ENCODE measurements at regions not wholly inside any gene's neighbourhood (a gene's known extent, or its start where the extent isn't known, plus 50 kb on each side); places are given as distances from the start of the nearest gene placed in this dataset.

DNA sequence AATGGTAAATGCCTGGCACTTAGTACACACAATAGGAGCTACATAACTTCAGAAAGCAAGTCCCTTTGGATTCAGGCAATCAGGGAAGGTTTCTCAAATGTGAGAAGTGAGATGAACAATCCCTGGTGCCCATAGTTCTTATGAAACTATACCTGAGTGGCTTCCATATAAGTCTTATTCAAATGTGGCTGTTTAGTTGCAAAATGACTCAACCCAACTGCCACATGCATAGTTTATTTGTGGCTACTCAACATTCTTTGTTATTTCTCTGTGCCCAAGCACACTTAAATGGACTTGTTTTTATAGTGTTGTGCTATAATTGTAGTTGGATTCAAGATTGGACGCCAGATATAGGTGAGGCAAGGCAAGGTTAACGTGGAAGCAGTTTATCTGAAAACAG, 93.7 kb upstream of the ATXN1 start:
- DNase-seq (ENCODE audit: insufficient read length) (no peak), FAIRE-seq (no peak)
- TF ChIP-seq POLR2A (IDR thresholded peaks at IDR 0.05; ENCODE audit: low read depth, low read length) (no peak), POLR2AphosphoS5 (IDR thresholded peaks at IDR 0.05; ENCODE audit: low read depth, low read length) (no peak), TAF1 (IDR thresholded peaks at IDR 0.05; ENCODE audit: borderline replicate concordance, low read depth, low read length) (no peak)

DNA sequence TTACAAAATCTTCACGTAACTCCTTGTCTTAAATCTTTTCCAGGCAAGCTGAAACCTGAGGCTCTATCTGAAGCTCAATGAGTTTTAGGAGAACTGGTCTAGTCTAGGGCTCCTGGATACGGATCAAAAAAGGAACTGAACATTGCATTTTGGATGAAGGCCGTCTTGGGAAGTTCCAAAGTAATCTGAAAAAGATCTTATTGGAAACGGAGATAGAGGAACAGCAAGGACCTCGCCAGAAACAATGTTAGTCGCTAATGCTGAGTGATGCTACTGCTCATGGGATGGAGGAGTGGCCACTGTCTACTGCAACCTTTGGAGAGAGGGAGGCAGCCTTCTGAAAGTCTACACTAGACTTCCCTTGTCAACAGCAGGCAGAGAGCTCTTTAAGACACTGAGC, 91.4 kb upstream of the ATXN1 start:
- TF ChIP-seq POLR2AphosphoS5 (IDR thresholded peaks at IDR 0.05; ENCODE audit: low read depth, low read length) (no peak), POLR2A (IDR thresholded peaks at IDR 0.05; ENCODE audit: low read depth, low read length) (no peak), TAF1 (IDR thresholded peaks at IDR 0.05; ENCODE audit: borderline replicate concordance, low read depth, low read length) (no peak)
- FAIRE-seq (no peak), DNase-seq (ENCODE audit: insufficient read length) (no peak)

DNA sequence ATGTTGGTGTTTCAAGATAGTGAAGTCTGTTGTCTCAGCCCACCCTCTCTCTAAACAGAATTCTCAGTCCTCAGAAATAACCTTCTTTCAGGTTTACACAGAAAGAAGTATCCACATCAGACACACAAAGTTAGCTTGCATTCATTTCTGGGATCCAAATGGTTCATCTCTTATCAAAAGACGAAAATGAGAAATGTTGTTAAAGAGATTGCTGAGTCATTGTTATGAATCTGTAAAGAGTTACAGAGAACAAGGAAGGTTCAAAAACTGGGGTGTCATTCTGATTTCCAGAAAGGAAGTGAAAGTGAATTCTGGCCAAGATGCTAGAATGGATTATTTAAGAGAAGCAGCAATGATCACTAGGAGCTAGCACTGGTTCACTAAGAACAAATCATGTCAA, 90.5 kb upstream of the ATXN1 start:
- DNase-seq (ENCODE audit: insufficient read length) (no peak), FAIRE-seq (no peak)
- no peak for TF ChIP-seq POLR2AphosphoS5 (IDR thresholded peaks at IDR 0.05; ENCODE audit: low read depth, low read length)
- no peak for TF ChIP-seq TAF1 (IDR thresholded peaks at IDR 0.05; ENCODE audit: borderline replicate concordance, low read depth, low read length)
- no peak for TF ChIP-seq POLR2A (IDR thresholded peaks at IDR 0.05; ENCODE audit: low read depth, low read length)

DNA sequence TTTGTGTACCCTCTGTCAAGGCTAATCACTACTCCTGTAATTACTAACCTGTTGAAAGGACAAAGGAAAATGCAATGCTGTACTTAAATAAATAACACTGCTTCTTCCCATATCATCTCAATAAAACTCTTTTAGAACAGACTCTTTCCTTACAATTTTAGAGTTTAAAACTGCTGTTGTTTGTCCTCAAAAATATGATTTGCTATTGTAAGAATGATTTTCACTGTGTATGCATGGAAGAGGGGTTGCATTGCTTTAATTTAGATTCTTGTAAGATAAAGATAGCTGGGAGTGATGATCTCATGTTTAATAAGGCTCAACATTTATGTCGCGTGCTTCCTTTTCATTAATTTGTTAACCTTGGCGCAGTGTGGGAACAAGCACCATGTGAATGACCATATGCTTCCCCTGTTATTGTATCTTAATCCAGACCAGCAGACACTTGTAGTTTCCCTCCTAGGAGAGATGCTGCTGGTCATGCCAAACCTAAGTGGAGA, 89.8 kb upstream of the ATXN1 start:
- TF ChIP-seq POLR2A (IDR thresholded peaks at IDR 0.05; ENCODE audit: low read depth, low read length) (no peak), POLR2AphosphoS5 (IDR thresholded peaks at IDR 0.05; ENCODE audit: low read depth, low read length) (no peak), TAF1 (IDR thresholded peaks at IDR 0.05; ENCODE audit: borderline replicate concordance, low read depth, low read length) (no peak)
- FAIRE-seq (no peak), DNase-seq (ENCODE audit: insufficient read length) (no peak)

DNA sequence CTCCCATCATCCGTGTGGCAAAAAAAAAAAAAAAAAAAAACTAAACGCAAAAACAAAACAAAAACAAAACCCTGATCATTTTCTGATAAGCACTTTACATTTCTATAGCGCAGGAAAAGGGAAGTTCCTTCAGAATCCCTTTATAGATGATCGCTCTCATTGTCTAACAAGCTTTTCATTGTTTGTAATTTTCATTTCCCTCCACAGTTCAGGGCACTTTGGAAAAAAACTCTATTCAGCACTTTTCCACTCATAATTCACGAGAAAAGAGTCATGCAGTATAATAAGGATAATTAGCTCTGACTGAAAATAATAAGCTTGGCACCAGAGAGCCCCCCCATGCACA, 89.4 kb upstream of the ATXN1 start:
- TF ChIP-seq TAF1 (IDR thresholded peaks at IDR 0.05; ENCODE audit: borderline replicate concordance, low read depth, low read length) (no peak), POLR2AphosphoS5 (IDR thresholded peaks at IDR 0.05; ENCODE audit: low read depth, low read length) (no peak), POLR2A (IDR thresholded peaks at IDR 0.05; ENCODE audit: low read depth, low read length) (no peak)
- no peak for DNase-seq (ENCODE audit: insufficient read length)
- no peak for FAIRE-seq

DNA sequence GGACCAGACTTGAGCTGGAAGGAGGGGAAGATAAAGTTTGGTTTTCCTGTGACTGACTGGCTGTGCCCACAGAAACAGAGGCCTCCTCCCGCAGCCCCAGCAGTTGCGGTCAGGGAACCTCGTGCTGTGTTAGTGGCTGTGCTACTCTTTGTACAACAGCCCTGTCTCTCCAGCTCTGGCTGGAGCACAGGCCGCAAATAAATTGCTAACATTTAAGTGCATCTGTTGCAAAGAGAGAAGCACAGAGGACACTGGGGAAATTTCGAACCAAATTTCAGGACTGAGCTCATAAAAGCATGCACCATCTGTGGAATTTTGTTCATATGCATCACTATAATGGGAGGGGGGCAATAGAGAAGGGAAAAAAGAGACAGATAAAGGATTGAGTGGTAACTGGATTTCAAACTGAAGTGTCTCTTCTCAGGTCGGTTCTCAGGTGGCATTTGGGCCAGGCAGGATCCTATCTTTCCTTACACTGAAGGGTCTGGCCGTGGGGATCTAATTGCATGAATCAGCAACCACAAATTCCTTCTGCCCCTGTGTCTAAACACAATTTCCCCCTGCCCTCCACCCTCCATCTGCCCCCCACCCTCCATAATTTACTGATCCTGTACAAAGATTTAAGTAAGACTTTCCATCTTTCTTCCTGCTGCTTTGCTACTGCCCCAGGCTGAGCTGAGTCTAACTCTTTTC, 88.9 kb upstream of the ATXN1 start:
- DNase-seq (ENCODE audit: insufficient read length): no peak
- FAIRE-seq: peak; percentile 33
- no peak for TF ChIP-seq POLR2A (IDR thresholded peaks at IDR 0.05; ENCODE audit: low read depth, low read length)
- TF ChIP-seq TAF1 (IDR thresholded peaks at IDR 0.05; ENCODE audit: borderline replicate concordance, low read depth, low read length): no peak
- no peak for TF ChIP-seq POLR2AphosphoS5 (IDR thresholded peaks at IDR 0.05; ENCODE audit: low read depth, low read length)

DNA sequence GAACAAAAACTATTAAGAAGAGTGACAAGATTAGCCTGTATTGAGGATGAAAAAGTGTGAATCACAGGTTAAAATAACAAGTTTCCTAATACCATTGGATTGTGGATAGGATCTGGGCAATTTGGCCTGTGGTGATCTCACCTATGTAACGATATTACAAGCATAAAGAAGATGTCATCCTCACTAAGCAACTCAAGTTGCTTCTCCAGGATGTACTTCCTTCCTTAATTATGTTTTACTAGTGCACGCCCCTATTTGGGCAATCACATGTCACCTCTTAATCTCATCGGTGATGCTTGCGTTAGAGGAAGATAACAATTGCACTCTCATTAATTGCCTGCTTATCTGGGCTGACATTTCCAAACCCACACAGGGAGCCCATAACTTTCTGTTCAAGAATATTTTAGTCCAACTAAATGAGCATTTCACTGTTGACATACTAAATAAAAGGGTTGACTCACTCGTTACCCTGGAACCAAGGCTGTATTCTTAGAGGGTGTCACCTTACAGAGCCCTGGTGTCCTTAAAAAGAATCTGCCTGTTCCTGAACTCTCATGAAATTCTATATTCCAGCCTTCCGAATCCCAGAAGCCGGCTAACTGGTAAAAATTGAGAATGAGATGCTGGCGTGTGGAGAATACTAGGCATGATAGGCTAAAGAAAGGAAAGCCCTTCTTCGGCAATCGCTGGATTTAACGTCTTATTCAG, 88.2 kb upstream of the ATXN1 start:
- FAIRE-seq: no peak
- TF ChIP-seq POLR2AphosphoS5 (IDR thresholded peaks at IDR 0.05; ENCODE audit: low read depth, low read length) (no peak), TAF1 (IDR thresholded peaks at IDR 0.05; ENCODE audit: borderline replicate concordance, low read depth, low read length) (no peak), POLR2A (IDR thresholded peaks at IDR 0.05; ENCODE audit: low read depth, low read length) (no peak)
- DNase-seq (ENCODE audit: insufficient read length): no peak

DNA sequence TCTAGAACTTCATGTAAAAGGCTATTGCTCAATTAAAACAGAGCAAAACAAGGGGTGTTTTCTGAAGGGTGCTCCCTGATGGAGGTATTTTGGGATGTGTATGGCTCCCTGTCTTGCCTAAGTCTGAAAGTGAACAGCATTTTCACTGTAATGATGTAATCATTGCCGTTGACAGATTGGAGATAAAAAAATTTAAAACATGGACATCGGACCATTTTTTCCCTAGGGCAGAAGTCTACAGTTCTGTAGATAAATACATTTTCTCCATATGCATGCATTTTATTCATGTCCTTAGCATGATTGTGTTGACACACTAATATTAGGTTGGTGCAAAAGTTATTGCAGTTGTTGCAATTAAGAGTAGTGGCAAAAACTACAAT, 85.1 kb upstream of the ATXN1 start:
- TF ChIP-seq TAF1 (IDR thresholded peaks at IDR 0.05; ENCODE audit: borderline replicate concordance, low read depth, low read length) (no peak), POLR2AphosphoS5 (IDR thresholded peaks at IDR 0.05; ENCODE audit: low read depth, low read length) (no peak), POLR2A (IDR thresholded peaks at IDR 0.05; ENCODE audit: low read depth, low read length) (no peak)
- no peak for FAIRE-seq
- no peak for DNase-seq (ENCODE audit: insufficient read length)

DNA sequence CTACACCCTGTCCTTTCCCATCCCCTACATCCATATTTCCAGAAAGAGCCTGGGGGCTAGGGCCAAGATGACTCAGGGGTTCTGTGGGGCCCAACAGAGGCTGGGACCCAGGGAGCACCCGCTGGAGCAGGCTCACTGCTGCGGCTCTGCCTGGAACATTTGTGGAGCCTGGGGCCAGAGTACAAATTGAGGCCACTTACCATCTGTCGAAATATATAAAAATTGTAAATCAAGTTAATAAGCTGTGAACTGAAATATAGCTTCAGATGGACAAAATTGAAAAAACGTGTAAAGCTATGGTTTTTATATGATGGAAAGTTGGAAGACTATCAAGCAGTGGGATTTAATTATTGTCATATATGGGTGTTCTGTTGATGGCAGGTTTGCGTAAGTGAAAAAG, 82.9 kb upstream of the ATXN1 start:
- no peak for DNase-seq (ENCODE audit: insufficient read length)
- TF ChIP-seq POLR2A (IDR thresholded peaks at IDR 0.05; ENCODE audit: low read depth, low read length): no peak
- no peak for TF ChIP-seq TAF1 (IDR thresholded peaks at IDR 0.05; ENCODE audit: borderline replicate concordance, low read depth, low read length)
- no peak for TF ChIP-seq POLR2AphosphoS5 (IDR thresholded peaks at IDR 0.05; ENCODE audit: low read depth, low read length)
- no peak for FAIRE-seq

DNA sequence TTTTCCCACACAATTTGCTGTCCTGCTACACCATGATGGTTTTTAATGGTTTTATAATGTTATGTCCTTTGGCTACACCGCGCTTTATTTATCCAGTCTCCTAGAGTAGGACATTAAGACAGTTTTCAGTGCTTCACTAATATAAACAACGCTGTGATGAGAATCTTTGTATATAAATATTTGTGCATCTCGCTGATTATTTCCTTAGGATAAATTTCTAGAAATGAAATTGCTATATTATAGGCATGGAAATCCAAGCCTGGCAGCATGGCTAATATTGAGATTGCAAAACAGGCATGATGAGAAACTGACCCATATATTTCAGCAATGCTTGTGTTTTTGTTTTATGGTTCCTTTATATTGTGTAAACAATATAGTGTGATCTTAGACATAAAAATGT, 81.4 kb upstream of the ATXN1 start:
- no peak for FAIRE-seq
- DNase-seq (ENCODE audit: insufficient read length): no peak
- no peak for TF ChIP-seq TAF1 (IDR thresholded peaks at IDR 0.05; ENCODE audit: borderline replicate concordance, low read depth, low read length)
- TF ChIP-seq POLR2AphosphoS5 (IDR thresholded peaks at IDR 0.05; ENCODE audit: low read depth, low read length): no peak
- TF ChIP-seq POLR2A (IDR thresholded peaks at IDR 0.05; ENCODE audit: low read depth, low read length): no peak

DNA sequence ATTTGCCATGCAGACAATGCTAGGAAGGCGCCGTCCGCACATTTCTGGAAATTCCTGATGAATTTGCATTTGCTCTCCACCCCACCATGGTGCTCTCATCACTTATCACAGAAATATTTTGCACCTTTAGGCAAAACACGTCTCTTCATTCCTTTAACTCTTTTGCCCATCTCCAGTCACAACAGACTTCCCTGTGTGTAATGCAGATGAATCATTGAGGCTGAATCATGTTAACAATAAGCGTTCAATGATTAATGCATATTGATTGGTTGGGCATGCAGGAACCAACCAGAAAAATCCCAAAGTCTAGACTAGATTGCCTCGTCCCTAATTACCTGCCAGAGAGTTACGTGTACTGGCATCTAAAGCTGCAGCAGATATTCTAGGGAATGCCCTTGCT, 80.0 kb upstream of the ATXN1 start:
- DNase-seq (ENCODE audit: insufficient read length): no peak
- TF ChIP-seq POLR2A (IDR thresholded peaks at IDR 0.05; ENCODE audit: low read depth, low read length) (no peak), TAF1 (IDR thresholded peaks at IDR 0.05; ENCODE audit: borderline replicate concordance, low read depth, low read length) (no peak), POLR2AphosphoS5 (IDR thresholded peaks at IDR 0.05; ENCODE audit: low read depth, low read length) (no peak)
- FAIRE-seq: no peak

DNA sequence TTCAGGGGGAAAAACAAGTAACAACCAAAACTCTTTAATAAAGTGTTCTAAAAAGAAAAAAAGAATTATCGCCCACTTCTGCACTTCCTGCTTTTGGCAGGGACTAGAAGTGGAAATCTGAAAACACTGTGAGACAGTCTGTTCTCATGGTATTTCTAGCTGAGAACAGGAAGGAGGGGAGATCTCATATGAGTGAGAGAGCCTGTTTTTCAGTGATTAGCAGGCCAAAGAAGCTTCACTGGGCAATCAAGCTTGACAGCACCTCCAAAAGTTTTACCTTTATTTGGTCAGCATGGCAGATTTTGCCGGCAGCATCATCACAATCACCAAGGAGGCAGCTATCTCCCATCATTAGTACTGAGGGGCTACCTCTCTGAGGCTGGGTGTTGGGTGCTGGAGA, 79.5 kb upstream of the ATXN1 start:
- TF ChIP-seq POLR2AphosphoS5 (IDR thresholded peaks at IDR 0.05; ENCODE audit: low read depth, low read length): no peak
- no peak for TF ChIP-seq TAF1 (IDR thresholded peaks at IDR 0.05; ENCODE audit: borderline replicate concordance, low read depth, low read length)
- no peak for TF ChIP-seq POLR2A (IDR thresholded peaks at IDR 0.05; ENCODE audit: low read depth, low read length)
- DNase-seq (ENCODE audit: insufficient read length) (no peak), FAIRE-seq (peak; percentile 63)
